ENCODE measurements at regions not wholly inside any gene's neighbourhood (a gene's known extent, or its start where the extent isn't known, plus 50 kb on each side); places are given as distances from the start of the nearest gene placed in this dataset.

GRCh38 chr3:65193531-65193930, 505.7 kb upstream of the ADAMTS9 start:
- TF ChIP-seq CTCF (IDR thresholded peaks at IDR 0.05) (no peak), EP300 (IDR thresholded peaks at IDR 0.05; ENCODE audit: low read depth) (no peak), POLR2AphosphoS5 (IDR thresholded peaks at IDR 0.05) (no peak)

All from transverse colon (tissue), 4 donors.